ENCODE measurements at regions not wholly inside any gene's neighbourhood (a gene's known extent, or its start where the extent isn't known, plus 50 kb on each side); places are given as distances from the start of the nearest gene placed in this dataset.

GRCh38 chr1:48084826-48085225, 87.6 kb upstream of the TRABD2B start:
- TF ChIP-seq CTCF (conservative IDR thresholded peaks at IDR 0.05) (no peak), EZH2 (IDR thresholded peaks at IDR 0.05; ENCODE audit: low read depth) (no peak)
